ENCODE measurements at regions not wholly inside any gene's neighbourhood (a gene's known extent, or its start where the extent isn't known, plus 50 kb on each side); places are given as distances from the start of the nearest gene placed in this dataset.

DNA sequence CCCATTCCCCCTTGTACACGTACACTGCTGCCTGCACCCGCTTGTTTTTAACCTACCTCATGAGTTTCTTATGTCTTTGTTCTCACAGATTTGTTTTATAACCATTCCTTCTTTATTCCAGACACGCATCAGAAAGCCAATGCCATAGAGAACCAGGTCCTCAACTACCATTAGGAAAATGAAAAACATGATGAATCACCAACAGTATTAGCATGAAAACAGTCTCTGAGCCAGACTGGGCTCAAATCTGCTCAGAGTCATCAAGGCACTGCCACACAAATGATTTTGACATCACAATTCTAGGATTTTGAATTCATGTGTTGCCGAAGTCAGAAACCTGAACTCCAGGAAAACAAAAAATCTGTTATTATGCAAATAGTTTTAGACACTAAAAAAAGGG, 394.1 kb upstream of the GRIA1 start:
- no peak overlapping the region for H3K27ac ChIP-seq
- DNase-seq (ENCODE audit: low spot score): no peak
- TF ChIP-seq, protein P1, sequence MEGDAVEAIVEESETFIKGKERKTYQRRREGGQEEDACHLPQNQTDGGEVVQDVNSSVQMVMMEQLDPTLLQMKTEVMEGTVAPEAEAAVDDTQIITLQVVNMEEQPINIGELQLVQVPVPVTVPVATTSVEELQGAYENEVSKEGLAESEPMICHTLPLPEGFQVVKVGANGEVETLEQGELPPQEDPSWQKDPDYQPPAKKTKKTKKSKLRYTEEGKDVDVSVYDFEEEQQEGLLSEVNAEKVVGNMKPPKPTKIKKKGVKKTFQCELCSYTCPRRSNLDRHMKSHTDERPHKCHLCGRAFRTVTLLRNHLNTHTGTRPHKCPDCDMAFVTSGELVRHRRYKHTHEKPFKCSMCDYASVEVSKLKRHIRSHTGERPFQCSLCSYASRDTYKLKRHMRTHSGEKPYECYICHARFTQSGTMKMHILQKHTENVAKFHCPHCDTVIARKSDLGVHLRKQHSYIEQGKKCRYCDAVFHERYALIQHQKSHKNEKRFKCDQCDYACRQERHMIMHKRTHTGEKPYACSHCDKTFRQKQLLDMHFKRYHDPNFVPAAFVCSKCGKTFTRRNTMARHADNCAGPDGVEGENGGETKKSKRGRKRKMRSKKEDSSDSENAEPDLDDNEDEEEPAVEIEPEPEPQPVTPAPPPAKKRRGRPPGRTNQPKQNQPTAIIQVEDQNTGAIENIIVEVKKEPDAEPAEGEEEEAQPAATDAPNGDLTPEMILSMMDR (conservative IDR thresholded peaks at IDR 0.05; ENCODE audit: low read depth): no peak
- ChIA-PET CTCF (no interaction called here), POLR2A (ENCODE audit: low non-redundant PET) (no interaction called here)

DNA sequence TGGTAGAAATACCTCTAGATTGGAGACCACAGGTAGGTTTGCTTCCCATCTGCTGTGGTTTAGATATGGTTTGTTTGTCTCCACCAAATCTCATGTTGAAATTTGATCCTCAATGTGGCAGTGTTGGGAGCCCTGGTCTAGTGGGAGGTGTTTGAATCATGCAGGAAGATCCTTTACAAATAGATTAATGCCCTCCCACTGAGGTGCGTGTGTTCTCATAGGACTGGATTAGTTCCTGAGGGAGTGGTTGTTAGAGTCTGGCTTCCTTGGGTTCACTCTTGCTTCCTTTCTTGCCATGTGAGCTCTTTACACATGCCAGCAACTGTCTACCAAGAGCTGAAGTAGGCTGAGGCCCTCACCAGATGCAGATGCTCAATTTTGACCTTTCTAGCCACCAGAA, 391.1 kb upstream of the GRIA1 start:
- DNase-seq (ENCODE audit: low spot score): no peak
- H3K27ac ChIP-seq: no peak overlapping the region
- TF ChIP-seq, protein P1 (conservative IDR thresholded peaks at IDR 0.05; ENCODE audit: low read depth): no peak
- ChIA-PET CTCF (no interaction called here), POLR2A (ENCODE audit: low non-redundant PET) (no interaction called here)

DNA sequence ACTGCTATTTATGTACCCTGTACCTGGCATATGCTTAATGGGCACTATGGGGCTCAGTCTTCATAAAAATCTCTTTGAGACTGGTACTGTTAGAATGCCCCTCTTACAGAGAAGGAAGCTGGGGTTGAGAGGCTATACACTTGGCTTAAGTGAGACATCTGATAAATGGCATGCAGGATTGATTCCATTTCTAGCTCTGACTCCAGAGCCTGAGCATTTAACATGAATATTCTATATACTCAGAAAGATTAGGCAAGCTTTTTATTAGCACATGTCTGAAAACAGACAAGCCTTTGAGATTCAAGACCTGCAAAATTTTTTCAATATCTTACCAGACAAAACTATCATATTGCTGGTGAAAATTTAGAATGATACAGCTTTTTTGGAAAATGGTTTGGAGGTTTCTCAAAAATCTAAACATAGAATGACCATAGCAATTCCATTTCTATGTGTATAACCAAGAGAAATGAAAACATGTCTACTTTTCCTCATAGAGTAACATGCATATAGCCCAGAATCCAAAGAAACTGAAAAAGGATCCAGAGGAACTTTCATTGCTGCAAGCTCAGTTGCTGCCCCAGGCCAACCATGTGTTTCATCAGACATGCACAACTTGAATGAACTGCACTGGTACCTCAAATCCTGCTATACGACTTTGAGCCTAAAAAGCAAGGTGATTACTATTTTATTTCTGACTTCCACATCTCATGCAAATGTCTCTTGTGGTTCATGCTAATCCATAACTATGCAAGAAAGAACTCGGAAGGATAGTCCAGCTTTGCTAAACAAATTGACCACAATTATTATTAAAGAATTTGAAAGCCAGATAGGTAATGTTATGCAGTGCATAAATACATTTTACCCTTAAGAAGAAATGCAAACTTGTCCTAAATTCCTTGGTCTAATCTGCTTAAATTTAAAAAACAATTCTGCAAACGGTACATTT, 389.0 kb upstream of the GRIA1 start:
- ChIA-PET CTCF (interaction anchor here (0.5 kb wide), 1 partner anchor 95 kb away, joined by 3 read pairs; no protein-coding TSS in a partner anchor), POLR2A (ENCODE audit: low non-redundant PET) (no interaction called here)
- TF ChIP-seq, protein P1 (conservative IDR thresholded peaks at IDR 0.05; ENCODE audit: low read depth): no peak
- no peak overlapping the region for H3K27ac ChIP-seq
- DNase-seq (ENCODE audit: low spot score): no peak

DNA sequence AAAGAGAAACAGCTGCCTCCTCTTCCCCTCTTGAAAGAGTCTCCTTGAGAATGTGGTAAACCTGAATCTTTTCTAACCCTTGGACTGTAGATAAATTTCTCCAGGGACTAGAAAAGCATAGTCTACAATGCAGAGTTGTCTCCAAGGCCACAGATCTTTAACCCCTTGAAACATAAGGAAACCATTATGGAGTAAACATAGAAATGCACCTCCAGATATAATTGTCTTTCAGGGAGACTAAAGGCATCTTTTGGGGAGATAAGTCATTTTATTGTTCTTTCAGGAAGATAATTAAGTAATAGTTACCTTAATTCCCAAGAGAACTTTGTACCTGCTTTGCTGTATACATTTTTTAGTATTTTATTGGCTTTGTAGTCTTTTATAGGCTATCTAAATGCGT, 373.6 kb upstream of the GRIA1 start:
- H3K27ac ChIP-seq: no peak overlapping the region
- no peak for DNase-seq (ENCODE audit: low spot score)
- TF ChIP-seq, protein P1 (conservative IDR thresholded peaks at IDR 0.05; ENCODE audit: low read depth): no peak
- POLR2A ChIA-PET (ENCODE audit: low non-redundant PET): no interaction called here
- CTCF ChIA-PET: no interaction called here

DNA sequence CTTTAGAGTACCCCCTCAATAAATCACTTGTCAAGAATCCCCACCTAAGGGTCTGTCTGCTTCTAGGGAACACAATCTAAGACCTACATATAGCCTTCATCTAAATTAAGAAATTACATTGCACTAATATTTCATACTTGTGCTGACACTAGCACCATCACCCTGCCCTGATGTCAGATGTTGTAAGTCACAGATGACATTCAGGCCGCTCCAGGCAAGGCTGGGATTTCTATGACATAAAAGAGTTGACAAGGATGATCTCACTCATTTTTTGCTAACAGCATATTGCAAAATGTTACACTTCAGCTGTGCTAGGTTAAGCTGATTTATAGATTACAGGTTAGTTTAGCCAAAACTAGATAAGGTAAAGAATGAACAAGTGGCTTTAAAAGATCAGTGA, 372.5 kb upstream of the GRIA1 start:
- TF ChIP-seq, protein P1 (conservative IDR thresholded peaks at IDR 0.05; ENCODE audit: low read depth): no peak
- no peak overlapping the region for H3K27ac ChIP-seq
- CTCF ChIA-PET: no interaction called here
- DNase-seq (ENCODE audit: low spot score): no peak
- POLR2A ChIA-PET (ENCODE audit: low non-redundant PET): no interaction called here

DNA sequence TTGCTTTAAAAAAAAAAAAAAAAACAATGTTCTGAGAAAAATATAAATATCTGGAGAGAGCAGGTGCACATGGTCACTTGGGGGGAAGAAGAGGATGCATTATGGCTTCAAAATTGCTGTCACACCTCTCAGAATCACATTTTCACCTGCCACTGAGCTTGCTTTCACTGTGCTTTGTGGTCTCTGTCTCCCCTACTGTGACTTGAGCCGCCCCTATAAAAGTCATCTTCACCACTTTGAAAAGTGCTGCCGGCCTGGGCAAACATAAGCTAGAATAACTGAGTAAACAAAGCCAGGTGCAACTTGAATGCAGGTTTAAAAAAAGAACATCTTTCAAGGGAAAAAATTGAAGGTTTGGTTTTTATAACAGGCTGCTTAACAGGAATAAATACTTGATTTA, 368.1 kb upstream of the GRIA1 start:
- CTCF ChIA-PET: interaction anchor here (0.7 kb wide), 1 partner anchor 26 kb away, joined by 3 read pairs; no protein-coding TSS in a partner anchor
- TF ChIP-seq, protein P1 (conservative IDR thresholded peaks at IDR 0.05; ENCODE audit: low read depth): no peak
- DNase-seq (ENCODE audit: low spot score): no peak
- POLR2A ChIA-PET (ENCODE audit: low non-redundant PET): no interaction called here
- no peak overlapping the region for H3K27ac ChIP-seq

Measured in RWPE1 (cell line).